ENCODE measurements at regions not wholly inside any gene's neighbourhood (a gene's known extent, or its start where the extent isn't known, plus 50 kb on each side); places are given as distances from the start of the nearest gene placed in this dataset.

GRCh38 chr1:70805641-70806040 lies 242.0 kb downstream of the PTGER3 start:
- BruUV-seq (replicated peaks) = no TSS peak
- no peaks in the 10 kb centered on the region for H3K9me3 ChIP-seq (ENCODE audit: control insufficient read depth in 1 of 2, insufficient read depth in 1 of 2, low read depth in 1 of 2, low read length in 2 of 2)
- H3K4me2 ChIP-seq (ENCODE audit: low read length) = no peak overlapping the region
- H3K79me2 ChIP-seq (ENCODE audit: insufficient read depth, low read length) = no peaks in the 10 kb centered on the region
- no peaks in the 10 kb centered on the region for H3K9me2 ChIP-seq (ENCODE audit: insufficient read depth)
- ATAC-seq = no peak
- H3K27ac ChIP-seq (ENCODE audit: low read depth, low read length) = no peak overlapping the region
- RAD21 ChIA-PET (ENCODE audit: low non-redundant PET in 1 of 2, low total read pairs in 2 of 2, uncharacterized antibody in 2 of 2, unreplicated experiment in 2 of 2) = no interaction called here
- no peaks in the 10 kb centered on the region for H3K36me3 ChIP-seq (ENCODE audit: control insufficient read depth in 1 of 2, insufficient read depth in 2 of 2, low read length in 2 of 2)
- no peaks in the 10 kb centered on the region for H3K4me1 ChIP-seq (ENCODE audit: control insufficient read depth in 1 of 2, insufficient read depth in 2 of 2, low read length in 2 of 2)
- no peak overlapping the region for H3K4me3 ChIP-seq (replicated peaks in 1 of 2; ENCODE audit: low read depth in 1 of 2, low read length in 2 of 2)
- POLR2A ChIA-PET = no interaction called here
- no peak overlapping the region for H2AFZ ChIP-seq (ENCODE audit: low read depth, low read length, poor library complexity, severe bottlenecking)
- H4K20me1 ChIP-seq (ENCODE audit: insufficient read depth) = no peaks in the 10 kb centered on the region
- intact Hi-C loops (cut with micrococcal nuclease) = no loop called here
- DNase-seq (ENCODE audit: low read depth, low spot score) = no peak
- no peak overlapping the region for H3K9ac ChIP-seq (ENCODE audit: low read length)
- no peaks in the 10 kb centered on the region for H3K27me3 ChIP-seq (ENCODE audit: insufficient read depth, low read length)
- no peak for TF ChIP-seq POLR2A (IDR thresholded peaks at IDR 0.05; ENCODE audit: borderline replicate concordance, extremely low read depth, insufficient read depth, insufficient read length)
- no peak for TF ChIP-seq RAD21 (IDR thresholded peaks at IDR 0.05; ENCODE audit: low read depth)
- no peak for TF ChIP-seq YY1 (IDR thresholded peaks at IDR 0.05; ENCODE audit: extremely low read depth, insufficient replicate concordance, low read depth, low read length)
- no peak for TF ChIP-seq CBX3 (IDR thresholded peaks at IDR 0.05; ENCODE audit: low read depth)
- TF ChIP-seq ZFX (IDR thresholded peaks at IDR 0.05) = no peak
- TF ChIP-seq ZBTB33 (IDR thresholded peaks at IDR 0.05; ENCODE audit: extremely low read depth, insufficient replicate concordance, low read length) = no peak
- no peak for TF ChIP-seq JUND (IDR thresholded peaks at IDR 0.05)
- no peak for TF ChIP-seq EZH2 (IDR thresholded peaks at IDR 0.05)
- CTCF ChIA-PET = no interaction called here

- ChIA-PET RAD21 (ENCODE audit: low non-redundant PET in 1 of 2, low total read pairs in 2 of 2, uncharacterized antibody in 2 of 2, unreplicated experiment in 2 of 2) (no interaction called here), POLR2A (no interaction called here), CTCF (no interaction called here)
- H3K79me2 ChIP-seq (ENCODE audit: insufficient read depth, low read length) = no peaks in the 10 kb centered on the region
- no peak for ATAC-seq
- H3K27me3 ChIP-seq (ENCODE audit: insufficient read depth, low read length) = no peaks in the 10 kb centered on the region
- H4K20me1 ChIP-seq (ENCODE audit: insufficient read depth) = no peaks in the 10 kb centered on the region
- no peaks in the 10 kb centered on the region for H3K36me3 ChIP-seq (ENCODE audit: control insufficient read depth in 1 of 2, insufficient read depth in 2 of 2, low read length in 2 of 2)
- no peak overlapping the region for H3K4me3 ChIP-seq (replicated peaks in 1 of 2; ENCODE audit: low read depth in 1 of 2, low read length in 2 of 2)
- no peak for TF ChIP-seq POLR2A (IDR thresholded peaks at IDR 0.05; ENCODE audit: borderline replicate concordance, extremely low read depth, insufficient read depth, insufficient read length)
- no peak for TF ChIP-seq ATF3 (IDR thresholded peaks at IDR 0.05)
- TF ChIP-seq SIN3A (IDR thresholded peaks at IDR 0.05; ENCODE audit: low read depth) = no peak
- H2AFZ ChIP-seq (ENCODE audit: low read depth, low read length, poor library complexity, severe bottlenecking) = no peak overlapping the region
- no peak overlapping the region for H3K27ac ChIP-seq (ENCODE audit: low read depth, low read length)
- H3K9me2 ChIP-seq (ENCODE audit: insufficient read depth) = no peaks in the 10 kb centered on the region
- DNase-seq (ENCODE audit: low read depth, low spot score) = no peak
- H3K4me1 ChIP-seq (ENCODE audit: control insufficient read depth in 1 of 2, insufficient read depth in 2 of 2, low read length in 2 of 2) = no peaks in the 10 kb centered on the region
- H3K9me3 ChIP-seq (ENCODE audit: control insufficient read depth in 1 of 2, insufficient read depth in 1 of 2, low read depth in 1 of 2, low read length in 2 of 2) = no peaks in the 10 kb centered on the region
- intact Hi-C loops (cut with micrococcal nuclease) = no loop called here
- BruUV-seq (replicated peaks) = no TSS peak
- no peak overlapping the region for H3K4me2 ChIP-seq (ENCODE audit: low read length)
- no peak overlapping the region for H3K9ac ChIP-seq (ENCODE audit: low read length)
Measured at GRCh38 chr1:70807088-70807664, 240.4 kb downstream of the PTGER3 start.

Measured in HCT116 (cell line).